Activated CD4-positive, alpha-beta T cell treated with anti-CD3 and anti-CD28 coated beads, Interleukin-10, Interleukin-2, amounts not matched to agents 100 ng/mL and 50 ng/mL, durations not matched to agents 16 hours and 8 hours (primary cell): ENCODE measurements at regions not wholly inside any gene's neighbourhood (a gene's known extent, or its start where the extent isn't known, plus 50 kb on each side); places are given as distances from the start of the nearest gene placed in this dataset.
"Not testable (repeated sequence)": the region's sequence is repeated elsewhere in the genome, so short reads cannot be mapped to it uniquely, and the experiment has no call there.

Source experiments
- DNase-seq: peaks from one replicate; pipeline ENCODE4 v3.0.0-alpha.2; 2020

DNA sequence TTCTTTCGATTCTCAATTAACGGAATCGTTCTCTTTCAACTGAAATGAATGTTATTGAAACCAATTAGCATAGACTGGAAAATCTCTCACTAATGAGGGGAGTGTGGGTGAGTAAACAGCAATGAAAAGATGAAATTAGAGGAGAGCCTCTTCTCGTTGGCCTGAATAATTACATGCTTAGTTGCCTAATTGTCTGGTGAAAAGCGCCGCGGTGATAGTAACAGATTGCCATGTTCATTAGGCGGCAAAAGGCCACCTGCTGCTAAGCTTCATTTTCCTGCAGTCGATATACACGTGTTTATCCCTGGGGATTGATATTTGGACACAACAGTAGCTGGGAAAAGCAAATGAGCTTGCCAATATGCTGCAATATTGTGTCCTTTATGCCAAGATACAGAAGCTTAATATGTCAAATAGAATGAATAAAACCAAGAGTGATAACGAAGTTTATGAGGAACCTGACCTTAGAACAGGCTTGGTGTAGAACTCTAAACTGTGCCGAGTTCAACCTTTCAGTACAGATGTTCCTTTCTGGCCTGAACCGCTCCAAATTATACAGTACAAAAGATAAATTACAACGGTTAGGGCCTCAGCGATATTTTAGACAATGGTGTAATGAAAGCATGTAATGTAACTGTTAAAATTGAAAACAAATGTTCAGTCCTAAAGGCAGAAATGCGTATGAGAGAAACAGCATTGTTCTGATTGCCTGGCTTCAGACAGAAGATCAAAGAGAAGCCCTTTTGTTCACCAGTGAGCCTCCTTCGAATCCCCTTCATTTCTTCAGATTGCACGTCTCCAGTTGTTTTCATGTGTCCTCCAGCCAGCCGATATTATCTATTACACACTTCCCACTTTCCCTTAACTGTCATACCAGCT lies 185.2 kb downstream of the SHOX2 start:
- DNase-seq: no peak

DNA sequence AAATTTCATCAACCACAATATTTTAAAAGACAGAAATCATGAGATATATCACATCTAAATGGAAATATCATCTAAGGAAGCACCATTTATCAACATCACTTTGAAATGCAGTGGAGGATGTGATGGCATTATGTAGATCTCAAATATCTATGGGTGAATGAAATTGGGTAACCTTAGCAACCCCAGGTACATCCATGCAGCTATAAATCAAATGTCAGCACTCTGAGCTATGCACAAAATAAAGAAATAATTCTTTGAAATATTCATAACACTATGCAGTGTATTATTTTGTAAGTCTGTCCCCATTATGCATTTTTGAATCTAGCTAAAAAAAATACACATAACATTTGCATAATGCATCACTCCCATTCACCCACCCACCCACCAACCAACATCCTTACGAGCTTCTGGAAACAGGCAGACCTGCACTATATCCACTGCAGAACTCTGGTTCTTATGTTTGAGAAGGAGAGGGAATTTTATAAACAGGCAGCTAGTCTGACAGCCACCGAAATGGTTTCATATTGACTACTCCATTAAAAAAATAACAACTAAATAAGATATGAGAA lies 186.8 kb downstream of the SHOX2 start:
- DNase-seq: no peak

DNA sequence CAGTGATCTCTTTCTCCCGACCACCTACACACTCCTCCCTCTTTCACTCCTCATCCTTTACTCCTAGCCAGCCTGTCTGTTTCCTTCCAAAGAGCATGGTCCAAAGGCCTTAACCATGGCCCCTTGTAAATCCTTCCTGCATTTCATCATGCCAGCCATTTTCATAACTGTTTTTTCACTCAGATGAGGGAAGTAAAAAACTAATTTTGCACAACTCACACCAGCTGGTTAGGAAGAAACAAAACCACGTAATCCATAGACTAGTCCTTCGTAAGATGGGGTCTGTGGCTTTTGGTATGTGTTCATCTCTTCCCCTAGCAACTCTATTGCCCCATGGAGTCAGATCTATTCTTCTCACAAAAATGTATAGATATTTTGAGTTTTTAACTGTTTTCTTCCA lies 187.8 kb downstream of the SHOX2 start:
- no peak for DNase-seq

DNA sequence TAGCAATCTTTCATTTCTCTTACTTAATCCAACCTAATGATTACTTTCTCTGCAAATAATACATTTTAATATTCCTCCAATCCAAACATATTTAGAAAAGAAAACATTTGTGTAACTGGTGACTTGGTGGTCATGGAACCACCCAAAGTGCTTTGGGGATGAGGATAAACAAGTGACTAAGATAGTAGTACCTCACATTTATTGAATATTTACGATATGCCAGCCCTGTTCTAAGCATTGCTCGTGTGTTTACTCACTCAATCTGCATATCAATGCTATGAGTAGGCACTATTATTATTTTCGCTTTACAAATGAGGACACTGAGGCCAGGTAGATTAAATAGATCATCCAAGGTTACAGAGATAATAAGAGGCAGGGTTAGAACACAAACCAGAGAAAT lies 189.5 kb downstream of the SHOX2 start:
- no peak for DNase-seq

DNA sequence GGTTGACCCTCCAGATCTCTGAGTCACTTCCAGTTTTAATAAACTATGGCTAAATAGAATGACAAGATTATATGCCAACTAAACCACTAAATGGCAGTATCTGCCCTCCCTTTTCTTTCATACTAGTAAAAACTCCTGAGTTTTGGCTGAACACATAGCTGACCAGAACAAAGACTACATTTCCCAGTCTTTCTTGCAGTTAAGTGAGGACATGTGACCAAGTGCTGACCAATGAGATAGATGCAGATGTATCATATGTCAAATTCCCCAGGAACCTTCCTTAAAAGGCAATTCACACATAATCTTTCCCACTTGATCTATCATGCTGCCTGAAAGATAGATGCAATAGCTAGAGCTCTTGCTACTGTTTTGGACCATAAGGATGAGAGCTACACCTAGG lies 191.3 kb downstream of the SHOX2 start:
- no peak for DNase-seq

DNA sequence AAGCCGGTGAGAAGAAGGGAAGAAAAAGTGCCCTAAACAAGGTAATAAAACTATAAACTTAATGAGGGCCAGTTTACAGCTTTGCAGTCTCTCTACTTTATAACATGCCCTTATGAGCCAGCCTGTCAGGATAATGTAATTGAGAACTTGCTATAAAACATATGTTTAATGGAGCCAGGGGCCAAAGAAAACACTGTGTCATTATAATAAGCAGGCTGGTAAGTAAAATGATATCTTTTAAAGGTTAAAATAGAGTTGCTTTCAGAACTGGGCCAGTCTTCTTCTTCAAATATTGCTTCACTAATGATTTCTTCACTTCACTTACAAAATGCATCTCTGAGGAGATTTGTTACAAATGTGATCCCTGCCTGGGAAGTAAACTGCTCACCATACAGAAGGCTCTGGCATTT lies 192.5 kb downstream of the SHOX2 start:
- DNase-seq: no peak

DNA sequence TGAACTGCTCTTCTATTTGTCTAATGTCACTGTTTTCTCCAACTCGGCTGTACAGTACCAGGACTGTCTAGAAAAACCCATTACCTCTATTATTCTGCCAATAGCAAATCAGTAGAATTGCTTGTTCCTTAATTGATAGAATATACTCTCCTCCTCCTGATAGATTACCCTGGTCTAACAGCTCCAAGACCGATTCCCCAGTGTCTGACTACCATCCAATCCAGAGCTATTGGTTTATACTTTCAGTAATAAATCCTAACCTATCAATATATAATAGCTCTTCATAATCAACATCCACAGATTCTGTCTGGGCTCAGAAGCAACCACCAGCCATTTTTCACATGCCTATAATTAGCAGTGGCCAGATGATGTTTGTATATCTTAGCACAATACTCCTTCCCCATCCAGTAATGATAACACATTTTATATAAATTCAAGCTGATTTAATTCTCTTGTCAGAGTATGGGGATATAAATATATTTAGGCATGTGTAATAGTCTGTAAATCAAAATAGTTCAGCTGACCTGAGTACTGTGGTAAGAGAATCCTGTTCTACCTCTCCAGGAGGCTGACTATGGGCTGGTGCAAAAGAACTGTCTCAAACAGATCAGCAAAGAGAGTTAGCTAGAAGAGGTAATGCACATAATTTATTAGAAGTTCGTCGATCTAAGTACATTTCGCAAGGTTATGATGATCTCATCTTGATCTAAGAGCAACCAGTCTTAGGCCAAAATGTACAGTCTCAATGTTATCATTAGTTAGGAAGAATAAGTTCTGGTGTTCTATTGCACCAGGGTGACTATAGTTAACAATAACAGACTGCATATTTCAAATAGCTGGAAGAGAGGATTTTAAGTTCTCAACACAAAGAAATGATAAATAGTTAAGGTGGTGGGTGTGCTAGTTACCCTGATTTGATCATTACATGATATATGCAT lies 193.4 kb downstream of the SHOX2 start:
- no peak for DNase-seq

DNA sequence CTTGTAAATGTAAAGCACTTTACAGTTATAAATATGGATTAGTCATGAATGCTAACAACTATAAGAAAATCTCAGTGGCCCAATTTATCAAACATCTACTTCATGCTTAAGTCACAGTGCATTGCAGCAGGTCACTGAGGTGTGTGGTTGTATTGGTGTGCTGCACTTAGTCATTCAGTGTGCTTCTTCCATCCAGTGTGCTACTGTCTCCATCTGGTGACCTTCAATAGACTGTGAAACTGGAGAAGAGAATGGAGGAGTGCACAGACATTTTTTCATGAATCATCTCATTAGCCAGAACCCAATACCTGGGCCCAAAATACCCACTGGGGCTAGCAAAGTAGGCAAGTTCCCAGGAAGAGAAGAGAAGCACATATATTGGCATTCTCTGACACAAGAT lies 199.6 kb downstream of the SHOX2 start:
- no peak for DNase-seq

DNA sequence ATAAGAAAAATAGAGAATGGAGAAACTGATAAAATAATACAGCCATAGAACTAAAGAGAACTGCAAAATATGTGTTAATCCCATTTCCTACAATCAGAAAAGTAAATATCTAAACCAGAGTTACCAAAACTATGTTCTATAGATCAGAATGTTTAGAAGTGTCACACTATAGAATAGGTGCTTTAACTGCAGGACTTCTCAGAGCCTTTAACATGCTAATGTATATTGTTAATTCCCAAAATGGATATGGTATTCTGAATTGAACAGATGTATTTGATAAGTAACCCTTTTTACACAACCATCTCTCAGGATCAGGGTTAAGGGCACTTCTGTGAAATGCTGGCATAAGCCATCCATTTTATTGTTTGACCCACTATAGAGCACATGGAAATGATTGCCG lies 200.3 kb downstream of the SHOX2 start:
- no peak for DNase-seq

DNA sequence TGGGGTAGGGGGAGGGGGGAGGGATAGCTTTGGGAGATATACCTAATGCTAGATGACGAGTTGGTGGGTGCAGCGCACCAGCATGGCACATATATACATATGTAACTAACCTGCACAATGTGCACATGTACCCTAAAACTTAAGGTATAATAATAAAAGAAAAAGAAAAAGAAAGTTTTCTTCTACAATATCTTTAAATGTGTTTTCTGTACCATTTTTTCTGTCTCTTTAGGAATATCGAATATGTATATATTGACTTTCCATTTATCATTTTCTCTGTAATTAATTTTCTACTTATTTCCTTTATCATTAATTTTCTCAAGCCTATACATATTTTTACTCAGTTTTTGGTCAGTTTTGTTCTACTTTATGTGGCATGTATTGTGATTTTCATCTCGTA lies 203.5 kb downstream of the SHOX2 start:
- not testable (repeated sequence) for DNase-seq

DNA sequence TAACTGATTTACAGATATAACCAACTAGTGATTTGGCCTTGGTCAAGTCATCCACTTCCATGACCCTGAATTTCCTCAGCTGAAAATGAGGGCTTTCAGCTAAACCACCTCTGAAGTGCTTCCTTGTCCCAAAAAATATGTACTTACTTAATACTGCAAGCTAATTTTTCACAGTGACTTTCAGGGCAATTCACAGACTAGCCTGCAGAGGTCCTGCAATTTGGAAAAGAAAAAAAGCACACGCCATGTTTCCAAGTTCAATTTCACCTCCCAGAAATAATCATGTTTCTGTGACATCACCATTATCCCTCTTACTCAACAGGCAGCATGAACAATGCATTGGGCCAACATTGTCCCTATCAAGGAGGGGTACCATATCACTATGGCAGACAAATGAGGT lies 218.2 kb downstream of the SHOX2 start:
- DNase-seq: no peak

DNA sequence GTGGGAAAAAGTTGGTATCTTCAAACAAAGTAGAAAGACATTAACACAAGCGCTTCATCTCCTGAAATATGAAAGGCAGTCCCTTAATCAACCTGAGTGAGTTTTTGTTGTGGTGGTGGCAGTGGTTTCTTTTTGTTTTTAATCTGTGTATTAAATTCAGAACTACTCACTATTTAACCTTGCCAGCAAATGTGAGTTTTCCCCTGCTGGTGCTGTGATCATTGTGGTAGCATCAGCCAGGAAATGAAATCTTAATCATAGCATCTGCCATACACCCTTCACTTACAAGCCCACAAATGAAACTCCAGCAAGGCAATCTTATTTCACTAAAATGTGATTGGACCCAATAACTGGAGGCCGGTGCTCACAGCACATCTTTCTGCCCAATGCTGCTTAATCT lies 229.7 kb downstream of the SHOX2 start:
- DNase-seq: no peak

DNA sequence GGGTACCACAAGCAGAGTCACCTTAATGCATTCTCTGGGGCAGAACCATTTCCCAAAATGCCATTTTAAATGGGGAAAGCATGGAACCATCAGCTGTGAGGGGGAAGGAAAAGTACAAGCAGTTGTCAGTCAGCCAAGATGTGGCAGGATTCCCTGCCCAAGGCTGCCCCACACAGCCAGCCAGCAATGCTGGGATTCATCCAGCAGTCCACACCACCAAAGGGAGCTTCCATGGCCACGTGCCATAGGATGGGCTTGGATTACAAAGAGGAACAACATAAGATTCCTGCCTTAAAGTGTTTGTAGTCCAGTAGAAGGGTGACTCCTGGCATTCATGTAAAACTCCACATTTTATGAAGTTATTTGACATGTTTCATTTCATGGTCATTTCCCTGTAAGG lies 233.3 kb downstream of the SHOX2 start:
- no peak for DNase-seq

DNA sequence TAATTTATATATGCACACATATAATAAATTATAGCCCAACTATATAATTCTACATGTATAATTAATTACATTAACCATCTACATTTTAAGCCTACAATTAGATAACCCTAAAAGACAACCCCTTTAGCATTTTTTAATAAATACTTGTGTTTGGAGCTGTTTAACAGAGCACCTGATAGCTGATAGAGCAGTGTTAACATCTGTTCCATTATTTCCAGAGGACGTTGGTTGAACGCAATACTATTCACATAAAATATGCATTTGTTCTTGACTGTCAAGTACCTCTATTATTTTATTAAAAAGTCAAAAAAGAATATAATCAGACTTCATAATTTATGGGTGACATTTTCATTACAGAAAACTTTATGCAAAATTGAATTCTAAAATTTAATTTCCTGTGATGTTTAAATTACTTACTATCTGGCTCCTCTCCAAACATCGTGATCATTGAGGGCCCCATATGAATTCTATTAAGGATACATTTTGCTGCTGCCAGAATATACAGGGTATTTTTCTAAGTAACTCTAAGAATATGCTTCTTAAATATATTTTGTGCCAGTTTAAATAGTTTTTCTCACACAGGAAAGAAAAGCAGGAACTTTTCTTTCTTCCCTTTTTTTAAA lies 234.3 kb downstream of the SHOX2 start:
- no peak for DNase-seq

DNA sequence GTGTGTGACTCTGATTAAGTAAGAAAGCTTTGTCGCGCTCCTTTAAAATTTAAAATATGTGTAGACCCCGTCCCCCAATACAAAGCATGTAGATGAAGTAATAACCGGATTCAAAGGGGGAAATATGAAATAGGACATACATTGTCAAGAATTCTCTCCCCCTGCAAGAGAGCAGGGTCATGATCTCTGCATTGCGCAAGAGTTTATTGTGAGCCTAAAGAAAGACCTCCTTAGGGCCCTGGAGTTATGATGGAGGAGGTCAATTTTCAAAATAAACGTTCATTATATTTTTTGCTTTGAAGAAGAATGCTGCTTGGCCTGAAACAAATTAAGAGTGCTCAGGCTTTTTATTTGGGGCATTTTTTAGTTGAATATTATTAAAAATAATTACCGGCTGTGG lies 235.0 kb downstream of the SHOX2 start:
- no peak for DNase-seq

DNA sequence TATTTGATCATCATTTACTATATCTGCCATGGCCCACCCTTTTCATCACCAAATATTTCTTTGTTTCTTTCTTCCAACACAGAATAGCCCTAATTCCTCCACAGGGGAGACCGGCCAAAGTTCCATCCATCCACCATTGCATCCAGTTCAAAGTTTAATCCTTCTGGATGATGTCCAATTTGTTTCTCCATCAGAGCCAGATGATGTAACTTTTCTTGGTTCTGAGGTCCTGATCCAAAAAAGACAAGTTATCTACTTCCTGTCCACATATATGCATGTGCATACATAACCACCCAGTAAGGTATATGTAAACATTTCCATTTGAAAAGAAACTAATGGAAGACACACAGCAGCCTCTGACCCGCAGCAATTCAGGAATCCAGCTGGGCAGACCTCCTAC lies 237.3 kb downstream of the SHOX2 start:
- no peak for DNase-seq

DNA sequence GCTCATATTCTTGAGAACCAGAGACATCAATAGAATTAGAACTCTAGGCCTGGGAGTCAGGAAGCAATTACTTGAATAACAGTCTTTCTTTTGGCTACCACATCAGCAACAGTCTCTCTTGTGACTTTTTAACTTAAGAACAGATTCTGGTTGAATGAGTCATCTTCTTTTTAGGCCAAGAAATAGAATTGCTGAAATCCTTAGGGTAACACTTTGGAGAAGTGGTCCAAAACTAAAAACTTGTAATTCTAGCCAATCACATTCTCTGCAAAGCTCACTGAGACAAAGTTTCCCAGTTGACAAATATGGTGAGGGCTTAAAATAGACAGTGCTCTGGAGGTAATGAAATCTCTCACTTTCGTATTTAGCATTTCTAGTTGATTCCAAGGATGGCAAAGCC lies 238.0 kb downstream of the SHOX2 start:
- no peak for DNase-seq

DNA sequence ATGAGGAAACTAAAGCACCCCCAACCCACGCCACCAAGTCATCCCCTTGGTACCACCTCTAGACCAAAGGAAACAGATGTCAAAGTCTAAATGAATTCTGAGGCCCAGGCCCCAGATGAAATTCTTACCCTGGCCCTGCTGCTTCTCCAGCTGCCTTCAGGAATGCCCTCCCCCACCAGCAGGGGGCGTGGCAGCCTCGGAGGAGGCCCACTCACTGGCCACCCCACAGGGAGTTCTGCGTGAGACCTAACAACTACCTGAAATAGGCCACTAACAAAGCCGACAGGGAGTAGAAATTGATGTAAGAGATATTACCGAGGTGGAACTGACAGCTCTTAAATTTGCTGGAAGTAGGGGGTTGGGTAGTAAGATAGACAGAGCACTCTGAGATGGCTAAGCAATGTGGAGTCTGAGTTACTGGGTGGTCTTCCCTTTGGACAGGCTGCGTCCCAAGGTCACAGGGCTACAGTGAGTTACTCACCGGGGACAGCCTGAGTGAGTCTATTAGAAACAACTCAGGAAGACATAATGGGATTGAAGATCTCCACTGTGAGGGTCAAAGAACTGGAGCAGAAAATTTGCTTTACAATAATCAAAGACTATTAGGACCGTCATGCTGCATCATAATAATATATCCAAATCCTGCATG lies 240.7 kb downstream of the SHOX2 start:
- DNase-seq: peak; percentile 53

DNA sequence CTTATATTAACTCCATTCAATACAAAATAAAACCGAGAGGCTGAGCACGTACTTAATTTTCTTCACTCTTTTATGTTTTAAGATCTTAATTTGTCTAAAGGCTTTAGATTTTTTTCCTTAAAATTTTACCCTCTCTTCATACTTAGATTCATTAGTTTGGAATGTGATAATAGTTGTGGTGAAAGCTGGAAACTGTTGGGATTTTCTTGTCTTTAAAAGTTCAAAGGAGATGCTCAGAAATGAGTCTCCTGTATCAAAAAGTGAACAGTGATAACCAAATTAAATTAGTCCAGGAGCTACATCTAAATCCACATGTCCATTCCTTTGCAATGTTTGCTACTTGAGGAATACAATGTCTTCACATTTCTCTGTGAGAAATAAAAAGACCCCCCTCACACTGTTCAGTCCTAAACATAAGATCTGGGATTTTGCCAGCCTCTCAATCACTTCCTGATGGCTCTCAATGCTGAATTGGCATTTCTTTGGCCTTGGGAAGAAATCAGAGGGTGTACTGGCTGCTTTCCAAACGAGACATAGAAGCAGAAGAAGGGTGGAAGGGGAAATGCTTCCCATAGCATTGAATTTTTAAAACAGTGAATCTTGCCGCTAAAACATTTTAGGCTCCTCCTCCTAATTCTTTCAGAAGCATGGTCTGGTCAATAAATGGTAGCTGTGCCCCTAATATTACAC lies 245.0 kb downstream of the SHOX2 start:
- DNase-seq: no peak

DNA sequence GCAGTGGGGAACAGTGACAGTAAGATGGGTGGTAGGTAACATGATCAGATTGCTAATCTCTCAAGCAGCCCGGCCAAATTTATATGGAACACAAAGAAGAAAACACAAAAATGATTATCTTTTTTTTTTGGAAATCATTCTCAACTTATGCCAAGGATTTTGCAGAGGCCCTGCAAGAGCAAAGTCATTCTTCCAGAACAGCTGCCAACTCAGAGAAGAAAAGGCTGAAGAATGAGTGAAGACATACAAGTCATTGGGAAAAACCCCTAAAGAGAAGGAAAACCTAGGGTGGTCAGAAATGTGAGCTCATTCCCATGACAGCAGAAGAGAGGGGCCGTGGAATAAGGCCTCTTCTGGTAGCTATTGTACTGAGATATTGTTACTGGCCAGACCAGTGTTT lies 246.7 kb downstream of the SHOX2 start:
- no peak for DNase-seq

DNA sequence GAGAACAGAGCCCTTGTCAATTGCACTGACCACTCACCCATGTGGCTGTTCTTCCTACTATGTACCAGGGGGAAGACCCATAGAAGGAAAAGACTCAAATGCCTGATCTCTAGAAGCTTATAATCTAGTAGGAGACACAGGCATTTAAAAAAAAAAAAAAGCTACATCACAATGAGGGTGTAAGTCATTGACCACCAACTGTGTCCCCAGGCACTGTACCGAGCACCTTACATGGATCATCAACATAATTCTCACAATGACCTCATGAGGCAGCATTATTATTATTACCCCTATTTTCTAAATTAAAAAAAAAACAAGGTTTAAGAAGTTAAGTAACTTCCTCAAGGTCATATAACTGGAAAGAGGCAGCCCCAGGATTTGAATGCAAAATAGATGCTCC lies 247.4 kb downstream of the SHOX2 start:
- DNase-seq: no peak

DNA sequence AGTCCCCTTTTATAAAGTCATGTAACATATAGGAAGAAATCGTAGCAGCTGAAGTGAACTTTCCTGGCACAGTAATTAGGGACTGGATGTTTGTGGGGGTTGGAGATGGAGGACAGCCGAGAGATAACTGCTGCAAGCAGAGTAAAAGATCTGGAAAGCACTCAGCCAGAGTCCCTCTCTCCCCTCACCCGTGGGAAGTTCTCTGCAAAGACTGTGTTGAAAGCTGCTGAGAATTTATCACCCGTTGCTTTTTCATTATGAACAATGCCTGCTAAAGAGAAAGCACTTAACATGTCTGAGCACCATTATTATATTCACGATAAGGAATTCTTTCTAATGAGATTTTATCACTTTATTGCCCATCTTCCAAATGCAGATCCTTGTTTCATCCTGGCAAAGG lies 248.8 kb downstream of the SHOX2 start:
- no peak for DNase-seq
